Erythroblast (primary cell): ENCODE measurements at regions not wholly inside any gene's neighbourhood (a gene's known extent, or its start where the extent isn't known, plus 50 kb on each side); places are given as distances from the start of the nearest gene placed in this dataset.

ENCODE experiments used
- GATA1 ChIP-seq: IDR thresholded peaks from 2 replicates; pipeline ENCODE4 v1.6.1; 2011; ENCODE audit warnings: low read depth, mild to moderate bottlenecking, control low read depth, low read length, moderate library complexity
- POLR2A ChIP-seq: IDR thresholded peaks from 2 replicates; pipeline ENCODE4 v1.6.1; 2011; ENCODE audit warnings: mild to moderate bottlenecking, low read length

DNA sequence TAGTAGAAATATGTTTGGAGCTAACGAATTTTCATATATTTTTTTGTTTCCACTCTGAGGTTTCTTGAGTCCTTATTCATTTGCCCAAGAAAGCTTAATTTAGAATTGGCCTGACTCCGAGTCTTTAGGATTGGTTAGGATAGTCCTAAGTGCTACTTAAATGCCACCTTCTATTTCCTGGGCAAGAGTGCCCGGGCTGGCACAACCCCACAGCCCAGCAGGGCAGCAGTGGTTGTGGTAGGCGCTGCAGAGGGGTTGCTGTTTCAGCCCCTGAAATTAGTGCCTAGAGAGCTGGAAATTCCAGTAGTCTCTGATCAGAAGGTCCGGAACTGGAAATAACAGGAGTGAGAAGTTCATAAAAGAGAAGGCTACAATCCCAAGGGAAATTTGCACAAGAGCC, 139.4 kb upstream of the TENT5A start:
- TF ChIP-seq POLR2A (no peak), GATA1 (no peak)
